Tibial nerve (tissue), 4 donors: ENCODE measurements at regions not wholly inside any gene's neighbourhood (a gene's known extent, or its start where the extent isn't known, plus 50 kb on each side); places are given as distances from the start of the nearest gene placed in this dataset.
A peak's percentile ranks its signal among the peaks of the same experiment; 100 is the strongest.

Experiments
- DNase-seq, 2 donors: peaks; one replicate each; pipeline ENCODE4 v3.0.0-alpha.2; 2019; ENCODE audit warnings: low spot score in 2 of 2
- H3K27ac ChIP-seq, 4 donors: fragments of 200-600 bp; sonication (generic) in 3 of 4; one replicate each; pipeline ENCODE4 v1.5.1; 2017 to 2019; ENCODE audit warnings: mild to moderate bottlenecking in 1 of 4
- H3K27me3 ChIP-seq, 2 donors: fragments of 200-600 bp; sonication (generic) in 1 of 2; one replicate each; pipeline versions ENCODE4 v1.5.1 to v1.6.0; 2017 to 2019
- H3K36me3 ChIP-seq, 3 donors: fragments of 200-600 bp; sonication (generic); one replicate each; pipeline ENCODE4 v1.5.1; 2018 to 2019
- H3K4me1 ChIP-seq, 4 donors: fragments of 200-600 bp; sonication (generic) in 3 of 4; one replicate each; pipeline ENCODE4 v1.5.1; 2017 to 2019
- H3K4me3 ChIP-seq, 4 donors: fragments of 200-600 bp; sonication (generic) in 3 of 4; one replicate each; pipeline ENCODE4 v1.5.1; 2017 to 2019; ENCODE audit warnings: mild to moderate bottlenecking in 1 of 4, moderate library complexity in 1 of 4
- H3K9me3 ChIP-seq, 4 donors: fragments of 200-600 bp; sonication (generic) in 3 of 4; one replicate each; pipeline ENCODE4 v1.5.1; 2017 to 2019
- EP300 ChIP-seq, 2 donors: sonication (generic); formaldehyde crosslinking; IDR thresholded peaks; one replicate each; pipeline ENCODE4 v1.6.1; 2017; ENCODE audit warnings: antibody characterized with exemption in 2 of 2, mild to moderate bottlenecking in 1 of 2
- POLR2A ChIP-seq, 2 donors: fragments of 450-650 bp; IDR thresholded peaks; one replicate each; pipeline ENCODE4 v1.6.1; 2017; ENCODE audit warnings: antibody characterized with exemption in 2 of 2, mild to moderate bottlenecking in 2 of 2, moderate library complexity in 2 of 2
- WGBS, 2 donors: methylation state at CpG; one replicate each; pipeline ENCODE4 v1.1.5; 2018; 5-methylcytosine and 5-hydroxymethylcytosine counted together
- TF ChIP-seq, protein P1 (sequence below), 5 experiments: fragments of 200-600 bp in 3 of 5; fragments of 450-650 bp in 2 of 5; sonication (generic) in 3 of 5; IDR thresholded peaks; one replicate each; pipeline ENCODE4 v1.5.1; 2016 to 2019; ENCODE audit warnings: antibody characterized with exemption in 5 of 5, mild to moderate bottlenecking in 3 of 5, moderate library complexity in 2 of 5

DNA sequence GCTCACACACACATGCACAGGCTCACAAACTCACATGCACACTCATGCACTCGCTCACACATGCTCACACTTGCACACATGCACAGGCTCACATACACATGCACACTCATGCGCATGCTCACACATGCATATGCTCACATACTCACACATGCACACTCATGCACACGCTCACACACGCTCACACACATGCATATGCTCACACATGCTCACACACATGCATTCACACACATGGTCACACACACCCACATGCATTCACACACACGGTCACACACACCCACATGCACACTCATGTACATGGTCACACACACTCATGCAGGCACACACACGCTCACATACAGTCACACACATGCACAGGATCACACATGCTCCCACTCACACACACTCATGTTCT lies 132.8 kb upstream of the SMAD3 start:
- H3K4me1 ChIP-seq = peaks cover 0 to 40% (median 11%) of the 10 kb centered on the region in 4 donors
- no peak for TF ChIP-seq EP300 (IDR thresholded peaks at IDR 0.05)
- no peak for DNase-seq
- no peak overlapping the region for H3K27ac ChIP-seq
- no peak overlapping the region for H3K4me3 ChIP-seq
- no peaks in the 10 kb centered on the region for H3K36me3 ChIP-seq
- peaks cover 0 to 4% (median 0%) of the 10 kb centered on the region in 4 donors for H3K9me3 ChIP-seq
- no peaks in the 10 kb centered on the region for H3K27me3 ChIP-seq
- 84 to 97% methylated on average over 6 of the region's 6 CpGs for WGBS, 2 donors

DNA sequence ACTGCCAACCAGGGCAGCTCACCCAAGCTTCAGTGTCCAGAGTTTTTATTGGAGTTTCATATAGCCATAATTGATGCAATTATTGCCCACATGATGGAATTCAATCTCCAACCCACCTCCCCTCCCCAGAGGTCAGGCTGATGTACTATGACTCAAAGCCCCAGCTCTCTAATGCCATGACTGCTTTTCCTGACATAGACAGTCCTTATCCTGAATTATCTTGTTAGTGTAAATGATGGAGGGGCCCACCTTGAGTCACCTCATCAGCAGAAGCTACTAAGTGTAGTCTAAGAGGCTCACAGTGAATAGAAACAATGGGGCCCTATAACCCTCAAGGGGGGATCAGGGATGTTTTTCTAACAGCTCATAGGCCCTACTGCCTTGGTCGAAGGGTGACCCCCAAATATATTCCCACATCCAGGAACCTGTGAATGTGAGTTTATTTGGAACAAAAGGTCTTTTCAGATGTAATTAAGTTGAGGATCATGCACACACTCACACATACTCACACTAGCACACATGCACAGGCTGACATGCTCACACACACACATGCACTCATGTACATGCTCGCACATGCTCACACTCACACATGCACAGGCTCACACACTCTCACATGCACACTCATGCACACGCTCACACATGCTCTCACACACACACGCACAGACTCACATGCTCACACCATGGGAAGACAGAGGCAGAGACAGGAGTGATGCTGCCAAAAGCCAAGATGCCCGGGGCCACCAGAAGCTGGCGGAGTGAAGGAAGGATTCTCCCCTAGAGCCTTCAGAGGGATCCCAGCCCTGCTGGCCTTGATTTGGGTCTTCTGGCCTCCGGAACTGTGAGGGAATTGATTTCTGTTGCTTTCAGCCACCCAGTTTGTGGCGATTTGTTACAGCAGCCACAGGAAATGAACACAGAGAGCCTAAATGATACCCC lies 131.2 kb upstream of the SMAD3 start:
- 92 to 97% methylated on average over 8 of the region's 8 CpGs for whole genome bisulfite sequencing, 2 donors

DNA sequence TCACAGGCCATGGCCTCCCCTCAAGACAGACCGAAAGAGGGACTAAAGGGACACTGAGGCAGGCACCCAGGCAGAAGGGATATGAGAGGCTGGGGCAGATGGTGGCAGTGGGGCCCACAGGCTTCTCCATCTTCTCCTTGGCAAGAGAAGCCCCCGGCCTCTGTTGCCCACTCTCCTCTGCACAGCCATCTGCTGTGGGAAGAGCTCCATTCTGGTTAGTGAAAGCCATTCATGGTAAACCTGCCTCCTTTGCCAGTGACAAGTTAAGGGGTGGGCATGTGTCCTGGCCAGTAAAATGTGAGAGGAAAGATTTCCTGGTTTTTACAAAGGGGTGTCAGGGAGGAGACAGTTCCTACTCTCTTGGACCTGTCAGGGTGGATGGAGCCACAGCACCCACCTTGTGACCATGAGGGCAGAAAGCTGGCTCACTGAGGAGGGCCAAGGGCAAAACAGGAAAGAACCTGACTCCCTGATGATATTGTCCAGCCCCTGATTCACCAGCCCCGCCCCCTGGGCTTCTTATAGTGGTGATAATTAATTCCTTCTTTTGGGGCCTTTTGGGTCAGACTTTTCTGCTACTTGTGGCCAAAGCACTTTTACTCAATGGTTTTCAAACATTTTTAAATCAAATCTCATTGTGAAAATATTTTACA lies 130.4 kb upstream of the SMAD3 start:
- H3K4me3 ChIP-seq = no peak overlapping the region
- peaks cover 0 to 6% (median 0%) of the 10 kb centered on the region in 4 donors for H3K9me3 ChIP-seq
- H3K27me3 ChIP-seq = no peaks in the 10 kb centered on the region
- H3K36me3 ChIP-seq = no peaks in the 10 kb centered on the region
- 93 to 94% methylated on average over 3 of the region's 3 CpGs for WGBS, 2 donors
- TF ChIP-seq POLR2A (IDR thresholded peaks at IDR 0.05) = no peak
- no peak for TF ChIP-seq EP300 (IDR thresholded peaks at IDR 0.05)
- TF ChIP-seq, protein P1, sequence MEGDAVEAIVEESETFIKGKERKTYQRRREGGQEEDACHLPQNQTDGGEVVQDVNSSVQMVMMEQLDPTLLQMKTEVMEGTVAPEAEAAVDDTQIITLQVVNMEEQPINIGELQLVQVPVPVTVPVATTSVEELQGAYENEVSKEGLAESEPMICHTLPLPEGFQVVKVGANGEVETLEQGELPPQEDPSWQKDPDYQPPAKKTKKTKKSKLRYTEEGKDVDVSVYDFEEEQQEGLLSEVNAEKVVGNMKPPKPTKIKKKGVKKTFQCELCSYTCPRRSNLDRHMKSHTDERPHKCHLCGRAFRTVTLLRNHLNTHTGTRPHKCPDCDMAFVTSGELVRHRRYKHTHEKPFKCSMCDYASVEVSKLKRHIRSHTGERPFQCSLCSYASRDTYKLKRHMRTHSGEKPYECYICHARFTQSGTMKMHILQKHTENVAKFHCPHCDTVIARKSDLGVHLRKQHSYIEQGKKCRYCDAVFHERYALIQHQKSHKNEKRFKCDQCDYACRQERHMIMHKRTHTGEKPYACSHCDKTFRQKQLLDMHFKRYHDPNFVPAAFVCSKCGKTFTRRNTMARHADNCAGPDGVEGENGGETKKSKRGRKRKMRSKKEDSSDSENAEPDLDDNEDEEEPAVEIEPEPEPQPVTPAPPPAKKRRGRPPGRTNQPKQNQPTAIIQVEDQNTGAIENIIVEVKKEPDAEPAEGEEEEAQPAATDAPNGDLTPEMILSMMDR (IDR thresholded peaks at IDR 0.05) = no peak
- peaks cover 0 to 30% (median 11%) of the 10 kb centered on the region in 4 donors for H3K4me1 ChIP-seq
- H3K27ac ChIP-seq = no peak overlapping the region
- no peak for DNase-seq

More for the DNA sequence above, 131.2 kb upstream of the SMAD3 start:
- no peak overlapping the region for H3K27ac ChIP-seq
- no peaks in the 10 kb centered on the region for H3K27me3 ChIP-seq
- TF ChIP-seq, protein P1 (IDR thresholded peaks at IDR 0.05) = no peak
- TF ChIP-seq POLR2A (IDR thresholded peaks at IDR 0.05) (no peak), EP300 (IDR thresholded peaks at IDR 0.05) (no peak)
- peaks cover 0 to 30% (median 11%) of the 10 kb centered on the region in 4 donors for H3K4me1 ChIP-seq
- peaks cover 0 to 6% (median 0%) of the 10 kb centered on the region in 4 donors for H3K9me3 ChIP-seq
- no peaks in the 10 kb centered on the region for H3K36me3 ChIP-seq
- no peak overlapping the region for H3K4me3 ChIP-seq
- DNase-seq = no peak

DNA sequence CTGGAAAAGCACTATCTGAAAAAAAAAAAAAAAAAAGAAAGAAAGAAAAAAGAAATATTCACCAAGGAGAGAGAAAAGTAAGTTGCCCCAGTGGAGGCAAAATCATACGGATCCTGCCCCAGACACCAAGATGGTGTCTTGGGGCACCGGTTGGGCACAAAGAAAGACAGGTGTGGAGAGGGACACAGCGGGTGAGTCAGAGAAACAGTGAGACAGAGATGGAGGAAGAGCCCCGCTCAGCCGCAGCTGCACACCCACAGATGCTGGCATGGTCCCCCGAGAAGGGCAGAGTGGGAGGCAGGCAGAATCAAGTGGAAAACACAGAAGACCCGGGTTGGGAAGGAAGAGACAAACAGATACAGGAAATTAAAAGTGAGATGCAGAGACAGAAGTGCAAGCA lies 129.7 kb upstream of the SMAD3 start:
- TF ChIP-seq, protein P1 (IDR thresholded peaks at IDR 0.05) = no peak
- no peaks in the 10 kb centered on the region for H3K36me3 ChIP-seq
- peak overlapping the region in 1 of 4 donors; percentile 47 for H3K4me3 ChIP-seq
- peak overlapping the region in 2 of 4 donors; percentile 38 to 74 for H3K27ac ChIP-seq
- peaks cover 0 to 27% (median 11%) of the 10 kb centered on the region in 4 donors for H3K4me1 ChIP-seq
- no peaks in the 10 kb centered on the region for H3K27me3 ChIP-seq
- WGBS, 2 donors = 50 to 69% methylated on average over 7 of the region's 7 CpGs
- no peak for DNase-seq
- peaks cover 0 to 6% (median 0%) of the 10 kb centered on the region in 4 donors for H3K9me3 ChIP-seq

DNA sequence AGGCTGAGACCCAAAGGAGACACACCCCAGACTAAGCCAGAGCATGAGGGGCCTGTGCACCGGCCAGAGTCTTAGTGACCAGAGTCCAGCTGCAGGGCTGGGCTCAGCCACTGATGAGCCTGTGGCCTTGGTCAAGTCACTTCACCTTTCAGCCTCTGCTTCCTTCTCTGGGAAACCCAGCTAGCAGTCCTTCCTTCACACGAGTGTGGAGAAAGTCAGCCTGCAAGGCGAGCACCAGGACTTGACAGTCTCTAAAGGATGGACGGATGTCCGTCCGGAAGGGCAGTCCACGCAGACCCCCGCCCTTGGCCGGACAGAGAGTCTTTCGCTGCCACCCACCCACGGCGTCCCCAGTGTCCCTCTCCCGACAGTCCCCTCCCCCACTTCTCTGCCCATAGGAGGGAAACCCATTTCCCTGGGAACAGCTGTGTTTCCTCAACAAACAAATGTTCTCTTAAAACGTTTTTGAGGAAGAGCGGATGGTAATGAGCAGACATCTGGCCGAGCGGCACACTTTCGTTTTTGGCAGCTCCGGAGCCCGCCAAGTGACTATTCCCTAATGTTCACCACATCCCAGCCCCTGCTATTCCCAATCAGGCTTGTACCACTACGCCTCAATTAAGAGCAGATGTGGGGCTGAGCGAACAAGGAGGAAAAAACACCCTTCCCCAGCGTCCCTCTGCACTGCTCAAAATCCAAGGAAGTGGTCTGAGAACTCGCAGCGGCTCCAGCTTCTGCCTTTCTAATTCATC lies 129.1 kb upstream of the SMAD3 start:
- DNase-seq = peak in 1 of 2 donors; percentile 32
- no peaks in the 10 kb centered on the region for H3K27me3 ChIP-seq
- peak overlapping the region in 3 of 4 donors; percentile 38 to 74 (median 40) for H3K27ac ChIP-seq
- 50 to 51% methylated on average over 22 to 25 of the region's 25 CpGs for WGBS, 2 donors
- peaks cover 0 to 25% (median 8%) of the 10 kb centered on the region in 4 donors for H3K4me1 ChIP-seq
- no peaks in the 10 kb centered on the region for H3K36me3 ChIP-seq
- peak overlapping the region; percentile 11 to 47 (median 28) for H3K4me3 ChIP-seq
- H3K9me3 ChIP-seq = peaks cover 0 to 6% (median 0%) of the 10 kb centered on the region in 4 donors
- TF ChIP-seq POLR2A (IDR thresholded peaks at IDR 0.05) = no peak
- peak in 1 of 2 donors; percentile 22 for TF ChIP-seq EP300 (IDR thresholded peaks at IDR 0.05)
